K562 (cell line): ENCODE measurements at regions not wholly inside any gene's neighbourhood (a gene's known extent, or its start where the extent isn't known, plus 50 kb on each side); places are given as distances from the start of the nearest gene placed in this dataset.

Source experiments
- ASH1L ChIP-seq: fragments of 450-650 bp; IDR thresholded peaks from 2 replicates; pipeline ENCODE4 v1.6.1; 2018; ENCODE audit warnings: borderline replicate concordance, mild to moderate bottlenecking, low read depth; ENCODE audit not compliant: partially characterized antibody
- ATF1 ChIP-seq, 2 experiments: fragments of 450-650 bp in 1 of 2; IDR thresholded peaks; 2 replicates each; pipeline ENCODE4 v1.6.1; 2016; ENCODE audit warnings: missing compliant biosample characterization in 1 of 2, missing genetic modification characterization in 1 of 2
- ATF3 ChIP-seq, 2 experiments: fragments of 450-650 bp in 1 of 2; sonication (generic) in 1 of 2; formaldehyde crosslinking in 1 of 2; IDR thresholded peaks in 1 of 2; conservative IDR thresholded peaks in 1 of 2; 2 replicates each; pipeline versions ENCODE4 v1.6.1 to v1.8.1; 2016 to 2023; ENCODE audit warnings: mild to moderate bottlenecking in 2 of 2, moderate library complexity in 2 of 2, inconsistent platforms in 1 of 2, missing genetic modification reagents in 1 of 2
- BCOR ChIP-seq: fragments of 450-650 bp; IDR thresholded peaks from 2 replicates; pipeline ENCODE4 v1.6.1; 2016
- BRD4 ChIP-seq: fragments of 200-600 bp; sonication (generic); IDR thresholded peaks from 2 replicates; pipeline ENCODE4 v1.6.1; 2017; ENCODE audit warnings: inconsistent platforms
- DIDO1 ChIP-seq: fragments of 450-650 bp; IDR thresholded peaks from 2 replicates; pipeline ENCODE4 v1.6.1; 2016; ENCODE audit warnings: low read depth, missing biosample characterization, missing genetic modification characterization
- ELF4 ChIP-seq: fragments of 450-650 bp; formaldehyde crosslinking; IDR thresholded peaks from 2 replicates; pipeline ENCODE4 v1.4.0; 2022; ENCODE audit warnings: missing genetic modification characterization
- KDM1A ChIP-seq, 2 experiments: fragments of 450-650 bp; IDR thresholded peaks; 2 replicates each; pipeline ENCODE4 v1.6.1; 2016; ENCODE audit warnings: mild to moderate bottlenecking in 2 of 2
- L3MBTL2 ChIP-seq: fragments of 450-650 bp; IDR thresholded peaks from 2 replicates; pipeline ENCODE4 v1.6.1; 2016; ENCODE audit warnings: mild to moderate bottlenecking, moderate library complexity
- MEIS2 ChIP-seq: fragments of 450-650 bp; IDR thresholded peaks from 2 replicates; pipeline ENCODE4 v1.6.1; 2014; ENCODE audit warnings: mild to moderate bottlenecking; ENCODE audit not compliant: partially characterized antibody
- MXD1 ChIP-seq: fragments of 250-450 bp; sonication (Bioruptor Pico); IDR thresholded peaks from 2 replicates; pipeline ENCODE4 v1.8.0; 2021; ENCODE audit warnings: borderline replicate concordance, mild to moderate bottlenecking, moderate library complexity; ENCODE audit not compliant: poor library complexity, severe bottlenecking
- NFE2 ChIP-seq: IDR thresholded peaks from 2 replicates; pipeline ENCODE4 v1.6.1; 2014; ENCODE audit warnings: antibody characterized with exemption, low read depth
- NR1H2 ChIP-seq: sonication (generic); formaldehyde crosslinking; IDR thresholded peaks from 2 replicates; pipeline ENCODE4 v1.4.0; 2020; ENCODE audit warnings: mild to moderate bottlenecking, missing genetic modification reagents
- POLR2H ChIP-seq: IDR thresholded peaks from 2 replicates; pipeline ENCODE4 v1.6.1; 2016; ENCODE audit warnings: missing genetic modification characterization, low read depth, mild to moderate bottlenecking, control low read depth, missing compliant biosample characterization, moderate library complexity
- RNF219 ChIP-seq: fragments of 250-450 bp; sonication (Bioruptor Pico); IDR thresholded peaks from 2 replicates; pipeline ENCODE4 v1.5.0; 2022; ENCODE audit warnings: mild to moderate bottlenecking
- SMAD1 ChIP-seq: fragments of 150-350 bp; IDR thresholded peaks from 2 replicates; pipeline ENCODE4 v1.6.1; 2014; ENCODE audit warnings: low read length, low read depth; ENCODE audit not compliant: partially characterized antibody
- SP2 ChIP-seq: IDR thresholded peaks from 2 replicates; pipeline ENCODE4 v1.6.1; 2011; ENCODE audit warnings: mild to moderate bottlenecking, low read depth, low read length, moderate library complexity; ENCODE audit not compliant: poor library complexity, severe bottlenecking; ENCODE audit errors: extremely low read depth
- TBP ChIP-seq: optimal IDR thresholded peaks from 2 replicates; pipeline ENCODE3; 2011; ENCODE audit warnings: low read depth, low read length, improper control_type of control experiment
- TCF3 ChIP-seq: sonication (generic); formaldehyde crosslinking; IDR thresholded peaks from 2 replicates; pipeline ENCODE4 v1.4.0; 2020; ENCODE audit warnings: mild to moderate bottlenecking, missing genetic modification reagents
- TEAD2 ChIP-seq: fragments of 450-650 bp; IDR thresholded peaks from 2 replicates; pipeline ENCODE4 v1.6.1; 2016; ENCODE audit warnings: missing genetic modification characterization, control low read depth, missing compliant biosample characterization
- TSC22D4 ChIP-seq: fragments of 450-650 bp; IDR thresholded peaks from 2 replicates; pipeline ENCODE4 v1.6.1; 2016; ENCODE audit warnings: missing genetic modification characterization, missing biosample characterization, control low read depth
- ZBTB17 ChIP-seq: fragments of 450-650 bp; formaldehyde crosslinking; IDR thresholded peaks from 2 replicates; pipeline ENCODE4 v1.4.0; 2020; ENCODE audit warnings: mild to moderate bottlenecking
- ZBTB43 ChIP-seq: sonication (generic); formaldehyde crosslinking; IDR thresholded peaks from 2 replicates; pipeline ENCODE4 v1.8.0; 2023; ENCODE audit warnings: mild to moderate bottlenecking, missing genetic modification reagents
- ZBTB8A ChIP-seq: fragments of 450-650 bp; IDR thresholded peaks from 2 replicates; pipeline ENCODE4 v1.6.1; 2018; ENCODE audit warnings: mild to moderate bottlenecking, moderate library complexity; ENCODE audit not compliant: partially characterized antibody
- ZC3H11A ChIP-seq: IDR thresholded peaks from 2 replicates; pipeline ENCODE4 v1.6.1; 2012; ENCODE audit warnings: low read depth, low read length, improper control_type of control experiment

GRCh38 chr1:94755675-94756074, 64.5 kb upstream of the SLC44A3 start (continued):
- TF ChIP-seq L3MBTL2 (peak; percentile 74), ZBTB8A (no peak), TCF3 (CRISPR knock-in tag) (no peak), TEAD2 (tag) (no peak), DIDO1 (tag) (no peak), MEIS2 (no peak), MXD1 (no peak), ZBTB43 (CRISPR knock-in tag) (no peak), TSC22D4 (tag) (no peak), NR1H2 (no peak), BCOR (no peak), SMAD1 (no peak), ATF1 (CRISPR knock-in tag; IDR thresholded peaks at IDR 0.05) (no peak), ATF1 (tag; IDR thresholded peaks at IDR 0.05) (peak; percentile 53; the same call in 1 of the 2 replicates), NFE2 (peak; percentile 96), BRD4 (no peak), POLR2H (no peak), TBP (no peak), KDM1A (IDR thresholded peaks at IDR 0.05) (no peak), ELF4 (CRISPR knock-in tag) (no peak), ATF3 (IDR thresholded peaks at IDR 0.05) (0 out of 2 replicates have a peak, but pooled peaks have one; percentile 9), ATF3 (CRISPR knock-in tag; conservative IDR thresholded peaks at IDR 0.05) (no peak), ZBTB17 (CRISPR knock-in tag) (no peak), ASH1L (no peak), RNF219 (no peak), ZC3H11A (no peak), SP2 (no peak)
